Activated CD8-positive, alpha-beta memory T cell treated with anti-CD3 and anti-CD28 coated beads for 24 hours (primary cell): ENCODE measurements at regions not wholly inside any gene's neighbourhood (a gene's known extent, or its start where the extent isn't known, plus 50 kb on each side); places are given as distances from the start of the nearest gene placed in this dataset.
"Not testable (repeated sequence)": the region's sequence is repeated elsewhere in the genome, so short reads cannot be mapped to it uniquely, and the experiment has no call there.

Experiments
- DNase-seq: peaks from one replicate; pipeline ENCODE4 v3.0.0-alpha.2; 2020

DNA sequence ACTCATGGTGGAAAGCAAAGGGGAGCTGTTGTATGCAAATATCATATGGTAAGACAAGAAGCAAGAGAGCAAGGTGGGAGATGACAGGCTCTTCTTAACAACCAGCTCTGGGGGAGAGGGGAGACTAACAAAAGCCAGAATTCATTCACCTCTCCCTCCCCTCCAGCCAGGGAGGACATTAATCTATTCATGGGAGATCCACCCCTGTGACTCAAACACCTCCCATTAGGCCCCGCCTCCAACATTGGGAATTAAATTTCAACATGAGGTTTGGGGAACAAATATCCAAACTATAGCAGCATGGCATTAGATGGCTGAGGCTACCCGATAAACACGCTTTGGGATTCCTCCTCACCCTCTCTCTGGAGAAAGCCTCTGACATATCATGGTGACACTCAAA, 210.6 kb downstream of the RHOU start:
- DNase-seq: no peak

- DNase-seq: not testable (repeated sequence)
These were observed 214.3 kb downstream of the RHOU start for GRCh38 chr1:228949617-228950016.

- no peak for DNase-seq
These were observed 217.9 kb downstream of the RHOU start for GRCh38 chr1:228953207-228953606.

DNA sequence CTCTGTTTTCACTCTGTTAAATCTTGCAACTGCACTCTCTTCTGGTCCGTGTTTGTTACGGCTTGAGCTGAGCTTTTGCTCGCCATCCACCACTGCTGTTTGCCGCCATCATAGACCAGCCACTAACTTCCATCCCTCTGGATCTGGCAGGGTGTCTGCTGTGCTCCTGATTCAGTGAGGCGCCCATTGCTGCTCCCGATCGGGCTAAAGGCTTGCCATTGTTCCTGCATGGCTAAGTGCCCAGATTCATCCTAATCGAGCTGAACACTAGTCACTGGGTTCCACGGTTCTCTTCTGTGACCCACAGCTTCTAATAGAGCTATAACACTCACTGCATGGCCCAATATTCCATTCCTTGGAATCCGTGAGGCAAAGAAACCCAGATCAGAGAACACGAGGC, 218.5 kb downstream of the RHOU start:
- DNase-seq: not testable (repeated sequence)

- DNase-seq: no peak
These were observed 220.4 kb downstream of the RHOU start for GRCh38 chr1:228955691-228956090.

- peak; percentile 24 for DNase-seq
These were observed 221.6 kb downstream of the RHOU start for GRCh38 chr1:228956864-228957263.

- peak; percentile 37 for DNase-seq
These were observed 222.3 kb downstream of the RHOU start for GRCh38 chr1:228957535-228957934.

DNA sequence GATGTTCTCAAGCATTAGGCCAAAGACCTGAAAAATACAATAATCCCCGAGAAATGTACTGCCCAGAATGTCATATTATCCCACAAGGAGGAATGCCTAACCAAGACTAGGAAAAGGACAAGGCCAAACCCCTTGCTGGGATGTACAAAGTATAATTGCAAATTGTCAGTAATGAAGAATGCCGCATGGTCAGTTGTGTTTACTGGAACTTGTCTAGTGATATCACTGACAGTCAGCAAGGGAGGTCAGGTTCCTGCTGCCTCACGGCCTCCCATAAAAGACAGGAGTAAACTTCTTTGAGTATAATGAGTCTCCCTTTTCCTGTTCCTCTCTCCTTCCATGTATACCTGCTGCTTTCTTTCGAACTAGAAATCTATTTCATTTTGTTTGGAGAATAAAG, 222.8 kb downstream of the RHOU start:
- peak; percentile 3 for DNase-seq

DNA sequence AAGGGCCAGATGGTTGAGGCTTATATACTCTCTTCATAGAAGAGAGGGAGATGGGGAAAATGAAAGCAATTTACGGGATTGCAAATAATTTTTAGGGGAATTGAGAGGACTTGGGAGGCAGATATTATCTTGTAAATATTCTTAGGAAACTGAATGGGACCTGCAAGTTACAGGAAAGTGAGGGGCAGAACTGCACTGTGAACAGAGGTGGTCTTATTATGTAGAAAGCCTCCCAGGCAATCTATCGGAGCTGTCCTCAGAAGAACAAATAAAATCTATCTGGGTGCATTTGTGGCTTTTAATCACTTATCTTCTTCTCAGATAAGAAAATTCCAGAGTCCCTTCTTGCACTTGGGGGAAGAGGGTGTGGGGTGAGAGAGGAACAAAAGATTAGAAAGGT, 223.5 kb downstream of the RHOU start:
- no peak for DNase-seq

- DNase-seq: peak; percentile 46
These were observed 225.4 kb downstream of the RHOU start for GRCh38 chr1:228960705-228961104.

GRCh38 chr1:228961511-228961910, 226.2 kb downstream of the RHOU start:
- DNase-seq: no peak

DNA sequence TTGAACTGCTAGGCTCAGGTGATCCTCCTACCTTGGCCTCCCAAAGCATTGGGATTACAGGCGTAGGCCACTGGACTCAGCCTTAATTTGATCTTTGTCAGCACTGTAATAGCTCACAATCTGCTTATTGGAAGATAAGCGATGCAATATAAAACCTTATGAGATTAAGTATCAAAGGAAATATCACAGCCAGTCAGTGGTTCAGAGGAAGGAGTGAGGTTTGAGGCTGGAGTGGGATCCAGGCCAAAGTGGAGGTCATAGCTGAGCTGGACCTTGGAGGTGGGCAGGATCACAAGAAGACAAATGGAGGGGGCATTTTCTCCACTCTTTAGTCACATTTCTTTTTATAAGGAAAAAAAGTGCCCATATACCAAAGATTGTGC, 228.5 kb downstream of the RHOU start:
- no peak for DNase-seq

DNA sequence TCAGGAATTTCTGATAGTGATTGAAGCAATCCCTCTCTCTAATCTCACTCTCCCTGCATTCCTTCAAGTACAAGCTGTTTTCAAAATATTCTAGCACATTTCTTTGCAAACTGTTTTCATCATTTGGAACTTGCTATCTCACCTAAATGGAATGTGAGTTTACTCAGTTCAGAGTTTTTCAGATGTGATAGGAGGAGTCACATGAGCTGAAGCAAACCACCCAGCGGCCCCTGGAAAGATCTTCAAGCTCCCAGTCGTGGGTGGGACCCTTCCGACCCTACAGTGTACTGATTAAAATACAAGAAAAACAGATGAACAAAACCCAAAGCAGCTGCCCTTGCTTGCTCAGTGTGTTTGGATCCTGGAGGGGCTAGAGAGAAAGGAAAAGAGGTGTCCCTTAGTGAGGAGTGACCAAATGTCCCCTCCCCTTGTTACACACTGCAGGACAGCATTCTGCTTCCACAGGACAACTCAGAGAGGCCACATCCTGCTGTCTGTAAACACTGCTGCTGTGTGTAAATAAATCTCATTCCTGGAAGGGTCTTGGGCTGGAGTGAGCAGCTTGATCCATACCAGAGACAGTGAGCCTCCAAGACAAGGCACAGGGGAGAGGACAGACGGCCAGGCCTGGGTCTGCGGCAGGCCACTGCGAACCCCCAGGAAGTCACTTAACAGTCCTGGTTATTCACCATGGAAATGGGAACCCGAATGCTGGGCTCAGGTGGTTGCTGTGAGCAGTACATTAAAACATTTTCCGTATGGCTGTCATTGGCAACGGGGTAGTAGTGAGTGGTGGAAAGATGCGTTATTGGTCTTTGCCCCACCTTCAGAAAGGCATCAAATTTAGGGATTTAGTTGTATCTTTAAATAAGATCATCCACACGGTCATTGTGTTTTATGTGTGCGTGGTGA, 229.2 kb downstream of the RHOU start:
- no peak for DNase-seq

DNA sequence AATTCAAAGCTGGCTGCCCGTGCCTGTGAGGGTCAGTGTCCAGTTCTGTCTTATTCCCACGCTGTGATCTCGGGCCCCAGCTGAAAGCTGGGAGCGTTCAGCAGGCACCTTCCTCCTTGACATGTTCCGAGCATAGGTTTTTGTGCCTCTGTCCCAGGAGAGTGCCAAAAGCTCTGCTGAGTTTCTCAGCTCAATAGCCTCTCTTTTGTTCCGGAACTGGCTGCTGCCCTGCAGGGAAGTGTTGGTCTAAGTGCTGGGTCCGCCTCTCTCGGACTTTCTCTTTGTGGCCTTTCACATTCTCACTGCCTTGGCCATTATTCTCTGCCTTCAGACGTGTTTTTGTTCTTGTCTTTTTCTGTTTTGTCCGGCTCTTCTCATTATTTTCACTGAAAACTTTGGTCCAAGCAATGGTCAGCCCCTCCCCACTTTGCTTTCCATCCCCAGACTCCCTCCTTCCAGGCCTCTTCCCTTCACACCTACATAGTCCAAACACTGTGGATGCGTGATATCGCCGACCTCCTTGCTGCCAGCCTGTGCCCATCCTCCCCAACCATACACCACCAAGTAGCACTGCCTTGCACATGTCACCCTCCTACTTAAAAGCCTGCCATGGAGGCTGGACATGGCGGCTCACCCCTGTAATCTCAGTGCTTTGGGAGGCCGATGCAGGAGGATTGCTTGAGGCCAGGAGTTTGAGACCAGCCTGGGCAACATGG, 233.8 kb downstream of the RHOU start:
- DNase-seq: no peak

DNA sequence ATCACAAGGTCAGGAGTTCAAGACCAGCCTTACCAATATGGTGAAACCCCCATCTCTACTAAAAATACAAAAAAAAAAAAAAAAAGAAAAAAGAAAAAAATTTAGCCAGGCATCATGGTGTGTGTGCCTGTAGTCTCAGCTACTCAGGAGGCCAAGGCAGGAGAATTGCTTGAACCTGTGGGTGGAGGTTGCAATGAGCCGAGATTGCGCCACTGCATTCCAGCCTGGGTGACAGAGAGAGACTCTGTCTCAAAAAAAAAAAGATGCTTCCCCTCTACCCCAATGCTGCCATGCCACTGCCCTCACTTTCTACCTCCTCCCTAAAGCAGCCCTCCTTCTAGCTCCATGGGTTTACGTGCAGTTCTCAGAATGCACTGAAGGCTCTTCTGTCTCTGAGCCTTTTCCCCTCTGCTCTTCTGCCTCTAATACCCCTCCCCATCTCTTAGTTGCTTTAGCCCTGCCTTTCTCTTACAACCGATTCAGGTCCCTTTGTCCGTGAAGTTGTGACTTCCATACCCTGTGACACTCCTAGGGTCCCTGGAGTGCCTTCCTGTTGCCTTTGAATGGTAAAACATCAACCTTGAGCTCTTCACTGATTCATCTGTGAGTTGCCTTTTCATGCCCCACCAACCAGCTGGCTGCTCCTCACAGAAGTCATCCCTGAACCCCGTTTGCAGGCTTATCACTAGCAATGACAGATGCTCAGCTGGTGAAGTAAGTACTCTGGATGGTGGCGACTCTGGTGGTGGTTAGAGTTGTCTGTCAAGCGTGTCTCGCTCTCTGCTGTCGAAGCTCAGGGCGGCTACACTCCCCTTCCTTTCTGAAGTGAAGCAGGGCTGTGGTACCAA, 234.9 kb downstream of the RHOU start:
- peak; percentile 15 for DNase-seq

GRCh38 chr1:228972576-228972975, 237.3 kb downstream of the RHOU start:
- peak; percentile 35 for DNase-seq

GRCh38 chr1:228974273-228974672, 239.0 kb downstream of the RHOU start:
- peak; percentile 15 for DNase-seq

- DNase-seq: peak; percentile 46
These were observed 240.1 kb downstream of the RHOU start for GRCh38 chr1:228975238-228975907.

- DNase-seq: peak; percentile 49
These were observed 241.0 kb downstream of the RHOU start for GRCh38 chr1:228976316-228976715.

DNA sequence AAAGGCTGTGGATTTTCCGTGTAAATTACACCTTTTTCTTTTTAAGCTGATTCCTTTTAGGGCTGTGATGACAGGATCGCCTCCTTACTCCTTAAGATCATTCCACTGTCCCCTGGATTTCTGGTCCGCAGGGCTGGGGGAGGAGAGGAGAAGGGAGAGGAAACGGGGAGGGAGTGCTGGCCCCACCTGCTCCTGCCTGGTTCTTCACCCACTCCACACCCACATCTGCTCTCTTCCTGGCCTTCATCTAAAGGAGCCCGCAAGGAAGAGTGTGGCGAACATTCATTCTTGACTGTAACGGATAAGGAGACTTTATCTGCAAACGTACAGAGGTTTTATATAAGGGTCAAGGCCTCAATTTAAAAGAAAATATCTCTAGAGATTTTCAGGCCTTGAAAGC, 242.0 kb downstream of the RHOU start:
- no peak for DNase-seq

GRCh38 chr1:228977741-228978140, 242.5 kb downstream of the RHOU start:
- no peak for DNase-seq

- peak; percentile 32 for DNase-seq
These were observed 243.4 kb downstream of the RHOU start for GRCh38 chr1:228978484-228979324.
